ENCODE measurements at regions not wholly inside any gene's neighbourhood (a gene's known extent, or its start where the extent isn't known, plus 50 kb on each side); places are given as distances from the start of the nearest gene placed in this dataset.

GRCh38 chr3:139774560-139775302, 97.0 kb upstream of the NMNAT3 start:
- DNase-seq: peak; percentile 66

GRCh38 chr3:139772539-139773500, 95.0 kb upstream of the NMNAT3 start:
- no peak for DNase-seq

GRCh38 chr3:139771331-139771730, 93.6 kb upstream of the NMNAT3 start:
- no peak for DNase-seq

GRCh38 chr3:139770577-139770976, 92.8 kb upstream of the NMNAT3 start:
- DNase-seq: no peak

- no peak for DNase-seq
Observed at GRCh38 chr3:139769796-139770195, 92.0 kb upstream of the NMNAT3 start.

GRCh38 chr3:139764936-139765335, 87.2 kb upstream of the NMNAT3 start:
- DNase-seq: no peak

- DNase-seq: no peak
Observed at GRCh38 chr3:139764069-139764905, 86.5 kb upstream of the NMNAT3 start.

GRCh38 chr3:139762302-139762701, 84.5 kb upstream of the NMNAT3 start:
- DNase-seq: peak; percentile 20

GRCh38 chr3:139759470-139759869, 81.7 kb upstream of the NMNAT3 start:
- DNase-seq: no peak

GRCh38 chr3:139758654-139759291, 81.0 kb upstream of the NMNAT3 start:
- DNase-seq: no peak

- no peak for DNase-seq
Observed at GRCh38 chr3:139757448-139758030, 79.8 kb upstream of the NMNAT3 start.

- no peak for DNase-seq
Observed at GRCh38 chr3:139756529-139757103, 78.8 kb upstream of the NMNAT3 start.

- DNase-seq: no peak
Observed at GRCh38 chr3:139755551-139755950, 77.8 kb upstream of the NMNAT3 start.

- DNase-seq: no peak
Observed at GRCh38 chr3:139751789-139752188, 74.0 kb upstream of the NMNAT3 start.

GRCh38 chr3:139746481-139746880, 68.7 kb upstream of the NMNAT3 start:
- no peak for DNase-seq

GRCh38 chr3:139745831-139746230, 68.1 kb upstream of the NMNAT3 start:
- no peak for DNase-seq

GRCh38 chr3:139738697-139739096, 60.9 kb upstream of the NMNAT3 start:
- no peak for DNase-seq

GRCh38 chr3:139737682-139738361, 60.0 kb upstream of the NMNAT3 start:
- no peak for DNase-seq

- no peak for DNase-seq
Observed at GRCh38 chr3:139735191-139735590, 57.4 kb upstream of the NMNAT3 start.

- no peak for DNase-seq
Observed at GRCh38 chr3:139732729-139733128, 55.0 kb upstream of the NMNAT3 start.

- DNase-seq: no peak
Observed at GRCh38 chr3:139729300-139729699, 51.5 kb upstream of the NMNAT3 start.

Data from NCI-H1694 (cell line).